H1 (cell line): ENCODE measurements at regions not wholly inside any gene's neighbourhood (a gene's known extent, or its start where the extent isn't known, plus 50 kb on each side); places are given as distances from the start of the nearest gene placed in this dataset.
A peak's percentile ranks its signal among the peaks of the same experiment; 100 is the strongest.

Experiments
- CTCF ChIA-PET: fragments of 300-600 bp; sonication (Branson Sonifier 250); formaldehyde crosslinking; loops from one replicate; lab custom pipeline; 2021; ENCODE audit not compliant: partially characterized antibody; lab: Charles Lee
- POLR2A ChIA-PET: fragments of 300-600 bp; sonication (Branson Sonifier 250); formaldehyde crosslinking; loops from one replicate; lab custom pipeline; 2021; ENCODE audit warnings: inconsistent platforms; ENCODE audit not compliant: partially characterized antibody; lab: Charles Lee
- DNase-seq, 2 experiments: peaks; one replicate each; pipeline versions ENCODE4 v3.0.0 to v3.0.0-alpha.2; 2010 to 2022; ENCODE audit warnings: low spot score in 2 of 2, low read depth in 1 of 2, mixed read lengths in 1 of 2
- FAIRE-seq: peaks from 2 replicates; lab custom pipeline; 2011; peaks lifted over from hg19 to GRCh38; lab: Jason Lieb, UNC
- H2AFZ ChIP-seq: 2 replicates; pipeline ENCODE4 v1.8.1; 2012; ENCODE audit warnings: low read length, inconsistent platforms
- H2AK5ac ChIP-seq: 2 replicates; pipeline ENCODE4 v1.6.1; 2013; ENCODE audit warnings: low read depth, low read length
- H2BK120ac ChIP-seq: replicated peaks from 2 replicates; pipeline ENCODE3; 2013; ENCODE audit warnings: low read depth, low read length, inconsistent platforms
- H2BK12ac ChIP-seq: 2 replicates; pipeline ENCODE4 v1.6.1; 2013; ENCODE audit warnings: low read depth, low read length
- H2BK15ac ChIP-seq: 2 replicates; pipeline ENCODE4 v1.6.1; 2013; ENCODE audit warnings: low read length
- H2BK20ac ChIP-seq: 2 replicates; pipeline ENCODE4 v1.6.1; 2013; ENCODE audit warnings: low read length
- H2BK5ac ChIP-seq: 2 replicates; pipeline ENCODE4 v1.6.1; 2013; ENCODE audit warnings: low read depth, low read length
- H3K14ac ChIP-seq: 2 replicates; pipeline ENCODE4 v1.6.1; 2013; ENCODE audit warnings: inconsistent platforms; ENCODE audit not compliant: insufficient read length
- H3K18ac ChIP-seq: 2 replicates; pipeline ENCODE4 v1.6.1; 2013; ENCODE audit warnings: low read length; ENCODE audit errors: extremely low read depth
- H3K23ac ChIP-seq: 2 replicates; pipeline ENCODE4 v1.6.1; 2013; ENCODE audit warnings: inconsistent platforms; ENCODE audit not compliant: insufficient read length
- H3K23me2 ChIP-seq: 2 replicates; pipeline ENCODE4 v1.6.1; 2013; ENCODE audit warnings: low read depth, low read length
- H3K27ac ChIP-seq: 2 replicates; pipeline ENCODE4 v1.6.1; 2011; ENCODE audit warnings: low read depth, low read length, inconsistent platforms
- H3K27me3 ChIP-seq, 4 experiments: replicated peaks in 1 of 4; 1 replicate in 1 of 4; 2 replicates in 3 of 4; pipeline versions ENCODE4 v1.6.1 to v1.8.1; 2011 to 2013; ENCODE audit warnings: low read length in 3 of 4, mild to moderate bottlenecking in 3 of 4, inconsistent platforms in 2 of 4, mixed read lengths in 2 of 4, moderate library complexity in 1 of 4; ENCODE audit not compliant: control insufficient read depth in 3 of 4, insufficient read depth in 3 of 4; ENCODE audit errors: extremely low read depth in 1 of 4
- H3K36me3 ChIP-seq, 4 experiments: 2 replicates each; pipeline versions ENCODE4 v1.6.1 to v1.8.1; 2011 to 2013; ENCODE audit warnings: mild to moderate bottlenecking in 4 of 4, low read length in 3 of 4, moderate library complexity in 2 of 4, control low read depth in 1 of 4, inconsistent platforms in 1 of 4; ENCODE audit not compliant: insufficient read depth in 4 of 4, control insufficient read depth in 2 of 4
- H3K4ac ChIP-seq: replicated peaks from 2 replicates; pipeline ENCODE3; 2013; ENCODE audit warnings: low read length, low read depth, mixed read lengths, inconsistent platforms; ENCODE audit not compliant: insufficient read length
- H3K4me1 ChIP-seq, 4 experiments: replicated peaks in 1 of 4; 1 replicate in 1 of 4; 2 replicates in 3 of 4; pipeline versions ENCODE4 v1.6.1 to v1.8.1; 2011 to 2013; ENCODE audit warnings: low read length in 3 of 4, inconsistent platforms in 2 of 4, mixed read lengths in 1 of 4; ENCODE audit not compliant: insufficient read depth in 4 of 4, control insufficient read depth in 3 of 4
- H3K4me2 ChIP-seq, 2 experiments: 2 replicates each; pipeline versions ENCODE4 v1.6.1 to v1.8.1; 2011 to 2013; ENCODE audit warnings: low read depth in 2 of 2, low read length in 2 of 2, control low read depth in 1 of 2, inconsistent platforms in 1 of 2, mild to moderate bottlenecking in 1 of 2; ENCODE audit not compliant: insufficient read depth in 1 of 2
- H3K4me3 ChIP-seq, 4 experiments: fragments of 200-600, 300-600 bp in 1 of 4; sonication (generic), shearing (Covaris generic), sonication (Bioruptor Twin) in 1 of 4; 2 replicates each; pipeline versions ENCODE4 v1.5.1 to v1.8.1; 2011 to 2016; ENCODE audit warnings: low read length in 4 of 4, low read depth in 3 of 4, control low read depth in 2 of 4, inconsistent platforms in 2 of 4, mild to moderate bottlenecking in 2 of 4, mixed read lengths in 1 of 4, moderate library complexity in 1 of 4; ENCODE audit not compliant: insufficient read depth in 2 of 4; ENCODE audit errors: extremely low read depth in 1 of 4
- H3K56ac ChIP-seq: replicated peaks from 2 replicates; pipeline ENCODE3; 2013; ENCODE audit warnings: low read depth, mild to moderate bottlenecking, mixed read lengths, low read length, inconsistent platforms; ENCODE audit not compliant: insufficient read length
- H3K79me1 ChIP-seq: 2 replicates; pipeline ENCODE4 v1.6.1; 2013; ENCODE audit warnings: low read depth, low read length, control low read depth
- H3K79me2 ChIP-seq, 2 experiments: 2 replicates each; pipeline versions ENCODE4 v1.6.1 to v1.8.1; 2012 to 2013; ENCODE audit warnings: low read length in 2 of 2, mild to moderate bottlenecking in 2 of 2, inconsistent platforms in 1 of 2; ENCODE audit not compliant: insufficient read depth in 2 of 2, control insufficient read depth in 1 of 2
- H3K9ac ChIP-seq, 4 experiments: replicated peaks in 1 of 4; 1 replicate in 1 of 4; 2 replicates in 3 of 4; pipeline versions ENCODE4 v1.6.1 to v1.8.1; 2011 to 2013; ENCODE audit warnings: low read depth in 3 of 4, low read length in 3 of 4, control low read depth in 2 of 4, mild to moderate bottlenecking in 2 of 4, moderate library complexity in 2 of 4, inconsistent platforms in 1 of 4; ENCODE audit errors: extremely low read depth in 1 of 4
- H3K9me3 ChIP-seq, 2 experiments: 2 replicates each; pipeline versions ENCODE4 v1.6.1 to v1.8.1; 2012 to 2013; ENCODE audit warnings: mild to moderate bottlenecking in 2 of 2, moderate library complexity in 2 of 2, control low read depth in 1 of 2, inconsistent platforms in 1 of 2, low read depth in 1 of 2, low read length in 1 of 2, mixed read lengths in 1 of 2; ENCODE audit not compliant: insufficient read depth in 2 of 2
- H4K20me1 ChIP-seq, 2 experiments: replicated peaks in 1 of 2; 2 replicates each; pipeline versions ENCODE3 to v1.8.1; 2011 to 2013; ENCODE audit warnings: inconsistent platforms in 2 of 2, low read length in 2 of 2, mild to moderate bottlenecking in 1 of 2; ENCODE audit not compliant: insufficient read depth in 2 of 2, control insufficient read depth in 1 of 2
- H4K5ac ChIP-seq: 2 replicates; pipeline ENCODE4 v1.6.1; 2013; ENCODE audit warnings: low read length, low read depth, mixed read lengths, inconsistent platforms; ENCODE audit not compliant: insufficient read length
- H4K8ac ChIP-seq: 2 replicates; pipeline ENCODE4 v1.8.0; 2013; ENCODE audit warnings: mild to moderate bottlenecking, moderate library complexity, low read length, inconsistent platforms; ENCODE audit not compliant: insufficient read depth; ENCODE audit errors: extremely low read depth
- H4K91ac ChIP-seq: replicated peaks from 2 replicates; pipeline ENCODE3; 2013; ENCODE audit warnings: low read length, mixed read lengths, inconsistent platforms; ENCODE audit not compliant: insufficient read length
- BACH1 ChIP-seq: IDR thresholded peaks from 2 replicates; pipeline ENCODE4 v1.6.1; 2012; ENCODE audit warnings: low read length, improper control_type of control experiment
- CBX5 ChIP-seq: fragments of 300-800, 300-1000 bp; sonication (generic); IDR thresholded peaks from 2 replicates; pipeline ENCODE4 v1.7.1; 2016; ENCODE audit warnings: antibody characterized with exemption, low read length, low read depth
- CEBPB ChIP-seq: IDR thresholded peaks from 2 replicates; pipeline ENCODE4 v1.6.1; 2012; ENCODE audit warnings: low read depth, low read length
- EGR1 ChIP-seq: IDR thresholded peaks from 2 replicates; pipeline ENCODE4 v1.6.1; 2011; ENCODE audit warnings: low read depth, low read length, borderline replicate concordance
- GTF2F1 ChIP-seq: IDR thresholded peaks from 2 replicates; pipeline ENCODE4 v1.6.1; 2012; ENCODE audit warnings: low read depth, low read length, improper control_type of control experiment, borderline replicate concordance
- PHF8 ChIP-seq: fragments of 200-600 bp; sonication (generic); conservative IDR thresholded peaks from 2 replicates; pipeline ENCODE4 v1.7.1; 2012; ENCODE audit warnings: low read depth, mild to moderate bottlenecking, inconsistent platforms, low read length, moderate library complexity
- RAD21 ChIP-seq, 2 experiments: IDR thresholded peaks in 1 of 2; conservative IDR thresholded peaks in 1 of 2; 2 replicates each; pipeline ENCODE4 v1.6.1; 2011; ENCODE audit warnings: low read depth in 2 of 2, low read length in 2 of 2, improper control_type of control experiment in 1 of 2, inconsistent platforms in 1 of 2, mild to moderate bottlenecking in 1 of 2, moderate library complexity in 1 of 2
- SP4 ChIP-seq: IDR thresholded peaks from 2 replicates; pipeline ENCODE4 v1.6.1; 2012; ENCODE audit warnings: low read length, inconsistent platforms
- YY1 ChIP-seq: IDR thresholded peaks from 2 replicates; pipeline ENCODE4 v1.6.1; 2011; ENCODE audit warnings: low read depth, mild to moderate bottlenecking, low read length
- WGBS, 2 experiments: shearing (Covaris generic) in 1 of 2; methylation state at CpG; one replicate each; pipeline versions ENCODE4 v1.1.6 to v1.1.7; 2013 to 2015; ENCODE audit warnings: low lambda C conversion rate in 2 of 2, mixed read lengths in 2 of 2, inconsistent platforms in 1 of 2, low coverage in 1 of 2, missing lambda C conversion rate in 1 of 2; ENCODE audit not compliant: insufficient replicate concordance in 2 of 2, insufficient coverage in 1 of 2, insufficient read length in 1 of 2; ENCODE audit errors: extremely low coverage in 1 of 2, missing lambda C conversion rate in 1 of 2; 5-methylcytosine and 5-hydroxymethylcytosine counted together
- TF ChIP-seq, protein P1 (sequence below), 3 experiments: IDR thresholded peaks; 1 replicate in 2 of 3; 2 replicates in 1 of 3; pipeline versions ENCODE4 v1.5.1 to v1.6.1; 2011; ENCODE audit warnings: low read length in 3 of 3, mild to moderate bottlenecking in 3 of 3, inconsistent platforms in 2 of 3, low read depth in 1 of 3, moderate library complexity in 1 of 3; ENCODE audit not compliant: insufficient read depth in 1 of 3; ENCODE audit errors: control extremely low read depth in 1 of 3

DNA sequence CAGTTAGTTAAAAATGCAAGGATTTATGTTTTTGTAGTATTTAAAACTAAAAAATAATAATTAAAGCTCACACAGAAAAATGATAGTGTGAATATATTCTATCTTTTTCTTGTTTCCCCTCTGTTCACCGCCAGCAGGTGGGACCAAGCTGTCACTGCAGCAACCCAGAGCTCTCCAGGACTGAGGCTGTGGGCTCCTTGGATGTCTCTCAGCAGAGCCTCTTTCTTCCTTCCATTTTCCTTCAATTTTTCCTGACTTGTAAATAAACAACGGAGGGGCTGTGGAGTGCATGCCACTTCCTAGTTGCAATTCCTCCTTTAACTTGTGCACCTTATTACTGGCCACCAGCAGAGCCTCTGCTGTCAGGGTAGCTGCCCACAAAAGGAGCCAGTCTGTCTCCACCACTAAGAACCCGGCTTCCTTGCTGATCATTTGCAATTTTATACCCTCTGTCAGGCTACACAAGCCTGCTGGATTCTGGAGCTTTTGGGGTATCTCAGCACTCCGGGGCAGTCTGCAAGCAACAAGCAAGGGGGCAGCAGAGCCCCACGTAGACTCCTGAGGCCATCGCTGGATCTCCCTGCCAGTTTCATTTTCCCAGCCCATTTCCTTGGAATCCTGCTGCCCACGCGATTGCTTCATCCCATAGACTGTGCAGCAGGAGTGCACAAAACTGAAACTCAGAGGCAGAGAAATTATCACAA lies 1467.4 kb downstream of the C4orf33 start:
- H3K79me2 ChIP-seq, result no peaks in the 10 kb centered on the region
- H2AK5ac ChIP-seq, result no peak overlapping the region
- no peak overlapping the region for H3K27ac ChIP-seq
- peak overlapping the region; percentile 62; the same call in 1 of the 2 replicates for H2BK20ac ChIP-seq
- H3K4ac ChIP-seq, result peak overlapping the region; percentile 24
- H3K4me1 ChIP-seq, result peaks cover 0 to 7% (median 0%) of the 10 kb centered on the region in 4 experiments; a peak in 3 of 7 replicates
- WGBS, 2 experiments, result 45% methylated on average over 8 of the region's 8 CpGs; no CpG with 5 or more reads in 1 of the 2 experiments
- CTCF ChIA-PET, result interaction anchor here (0.6 to 2.4 kb wide), 22 partner anchors 9 to 637 kb away, joined by 3 to 15 read pairs (median 3); no protein-coding TSS in a partner anchor
- H4K91ac ChIP-seq, result no peak overlapping the region
- 0 out of 2 replicates have a peak overlapping the region, but pooled peaks have one; percentile 62 for H3K18ac ChIP-seq
- no peak overlapping the region for H3K23ac ChIP-seq
- peaks cover 0 to under 1% (median 0%) of the 10 kb centered on the region in 4 experiments; a peak in 1 of 8 replicates for H3K36me3 ChIP-seq
- H3K27me3 ChIP-seq, result no peaks in the 10 kb centered on the region
- peak overlapping the region; percentile 48 for H2BK5ac ChIP-seq
- no peaks in the 10 kb centered on the region for H3K79me1 ChIP-seq
- no peak overlapping the region for H3K56ac ChIP-seq
- H3K4me3 ChIP-seq, result no peak overlapping the region; a peak in 1 of 8 replicates
- H2BK120ac ChIP-seq, result no peak overlapping the region
- peak; percentile 93 for FAIRE-seq
- peak; percentile 57 to 66 for DNase-seq
- H4K5ac ChIP-seq, result no peak overlapping the region
- H3K14ac ChIP-seq, result no peak overlapping the region
- peak overlapping the region in 1 of 2 experiments; percentile 26; a peak in 3 of 4 replicates for H3K4me2 ChIP-seq
- peaks cover 0 to under 1% of the 10 kb centered on the region in 2 experiments; a peak in 1 of 4 replicates for H3K9me3 ChIP-seq
- H2BK15ac ChIP-seq, result no peak overlapping the region
- H3K9ac ChIP-seq, result no peak overlapping the region
- peak overlapping the region; percentile 99 for H2AFZ ChIP-seq
- POLR2A ChIA-PET, result no interaction called here
- H4K8ac ChIP-seq, result no peak overlapping the region
- H3K23me2 ChIP-seq, result no peaks in the 10 kb centered on the region
- H2BK12ac ChIP-seq, result peak overlapping the region; percentile 76; the same call in 1 of the 2 replicates
- H4K20me1 ChIP-seq, result no peaks in the 10 kb centered on the region
- TF ChIP-seq BACH1 (no peak), YY1 (peak; percentile 16; the same call in 1 of the 2 replicates), SP4 (no peak), EGR1 (peak; percentile 80), RAD21 (IDR thresholded peaks at IDR 0.05 in 1 of 2, conservative IDR thresholded peaks at IDR 0.05 in 1 of 2; ENCODE audit: low read depth in 2 of 2, low read length in 2 of 2) (peak; percentile 96), PHF8 (no peak), CEBPB (peak; percentile 93), GTF2F1 (no peak), CBX5 (no peak)
- TF ChIP-seq, protein P1, sequence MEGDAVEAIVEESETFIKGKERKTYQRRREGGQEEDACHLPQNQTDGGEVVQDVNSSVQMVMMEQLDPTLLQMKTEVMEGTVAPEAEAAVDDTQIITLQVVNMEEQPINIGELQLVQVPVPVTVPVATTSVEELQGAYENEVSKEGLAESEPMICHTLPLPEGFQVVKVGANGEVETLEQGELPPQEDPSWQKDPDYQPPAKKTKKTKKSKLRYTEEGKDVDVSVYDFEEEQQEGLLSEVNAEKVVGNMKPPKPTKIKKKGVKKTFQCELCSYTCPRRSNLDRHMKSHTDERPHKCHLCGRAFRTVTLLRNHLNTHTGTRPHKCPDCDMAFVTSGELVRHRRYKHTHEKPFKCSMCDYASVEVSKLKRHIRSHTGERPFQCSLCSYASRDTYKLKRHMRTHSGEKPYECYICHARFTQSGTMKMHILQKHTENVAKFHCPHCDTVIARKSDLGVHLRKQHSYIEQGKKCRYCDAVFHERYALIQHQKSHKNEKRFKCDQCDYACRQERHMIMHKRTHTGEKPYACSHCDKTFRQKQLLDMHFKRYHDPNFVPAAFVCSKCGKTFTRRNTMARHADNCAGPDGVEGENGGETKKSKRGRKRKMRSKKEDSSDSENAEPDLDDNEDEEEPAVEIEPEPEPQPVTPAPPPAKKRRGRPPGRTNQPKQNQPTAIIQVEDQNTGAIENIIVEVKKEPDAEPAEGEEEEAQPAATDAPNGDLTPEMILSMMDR (IDR thresholded peaks at IDR 0.05; ENCODE audit: control extremely low read depth in 1 of 3, insufficient read depth in 1 of 3, low read depth in 1 of 3, low read length in 3 of 3), result peak; percentile 75 to 88 (median 78)
